ENCODE measurements at regions not wholly inside any gene's neighbourhood (a gene's known extent, or its start where the extent isn't known, plus 50 kb on each side); places are given as distances from the start of the nearest gene placed in this dataset.
"Not testable (repeated sequence)": the region's sequence is repeated elsewhere in the genome, so short reads cannot be mapped to it uniquely, and the experiment has no call there.

DNA sequence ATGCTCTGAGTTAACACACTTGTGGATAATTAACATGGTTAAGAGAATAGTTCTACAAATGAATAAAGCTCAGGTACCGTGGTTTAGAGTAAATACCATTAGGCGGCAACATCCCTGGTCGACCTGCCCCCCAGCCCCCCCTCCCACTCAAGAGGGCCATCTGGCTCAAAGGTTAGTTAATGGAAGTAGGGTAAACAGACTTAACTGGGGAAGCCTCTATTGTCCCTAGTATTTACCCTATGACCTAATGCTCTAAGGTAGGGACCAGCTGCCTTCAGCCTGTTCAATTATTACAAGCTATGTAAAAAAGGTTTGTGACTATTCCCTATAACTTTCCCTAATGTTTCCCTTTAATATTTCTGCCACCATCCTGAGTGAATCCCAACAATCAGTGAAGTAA, 711.4 kb upstream of the HS3ST5 start:
- not testable (repeated sequence) for H3K9me3 Mint-ChIP-seq; DNase-seq; H3K4me1 Mint-ChIP-seq (ENCODE audit: low read depth); H3K36me3 Mint-ChIP-seq (ENCODE audit: insufficient read depth); H3K27me3 Mint-ChIP-seq (ENCODE audit: low read depth); ATAC-seq; H3K4me3 Mint-ChIP-seq

DNA sequence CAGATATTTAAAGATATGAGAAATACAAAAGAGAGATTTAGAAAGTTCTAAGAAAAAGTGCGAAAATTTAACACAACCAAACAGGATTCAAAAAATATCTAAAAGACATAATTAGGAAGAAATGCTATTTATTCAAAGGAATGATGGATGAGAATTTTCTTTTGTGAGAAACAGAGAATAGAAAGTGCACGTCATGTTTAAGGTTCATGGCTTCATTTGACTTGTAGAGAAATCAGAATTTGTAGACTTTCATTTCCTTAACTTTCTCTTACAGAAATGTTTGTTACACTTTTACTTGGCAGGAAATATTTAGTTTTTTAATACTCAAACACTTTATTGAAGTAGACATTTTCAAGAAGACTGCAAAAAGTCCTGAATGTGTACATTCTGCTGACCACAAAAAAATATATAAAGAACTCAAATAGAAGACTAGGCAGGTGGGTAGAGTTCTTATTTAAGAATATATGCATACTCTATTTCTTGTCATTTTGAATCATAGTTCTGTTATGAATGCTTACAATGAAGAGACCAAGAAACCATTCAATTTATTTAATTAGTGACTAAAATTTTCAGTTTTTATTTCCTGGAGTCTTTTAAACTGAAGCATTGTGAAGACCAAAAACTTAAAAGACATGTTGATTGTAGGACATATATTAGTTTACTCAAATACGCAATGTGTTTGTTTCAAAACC, 710.5 kb upstream of the HS3ST5 start:
- no peak overlapping the region for H3K4me3 Mint-ChIP-seq
- ATAC-seq (no peak), DNase-seq (no peak)
- H3K4me1 Mint-ChIP-seq (ENCODE audit: low read depth) = no peaks in the 10 kb centered on the region
- no peaks in the 10 kb centered on the region for H3K27me3 Mint-ChIP-seq (ENCODE audit: low read depth)
- H3K9me3 Mint-ChIP-seq = peaks cover 3% of the 10 kb centered on the region
- H3K36me3 Mint-ChIP-seq (ENCODE audit: insufficient read depth) = no peaks in the 10 kb centered on the region

DNA sequence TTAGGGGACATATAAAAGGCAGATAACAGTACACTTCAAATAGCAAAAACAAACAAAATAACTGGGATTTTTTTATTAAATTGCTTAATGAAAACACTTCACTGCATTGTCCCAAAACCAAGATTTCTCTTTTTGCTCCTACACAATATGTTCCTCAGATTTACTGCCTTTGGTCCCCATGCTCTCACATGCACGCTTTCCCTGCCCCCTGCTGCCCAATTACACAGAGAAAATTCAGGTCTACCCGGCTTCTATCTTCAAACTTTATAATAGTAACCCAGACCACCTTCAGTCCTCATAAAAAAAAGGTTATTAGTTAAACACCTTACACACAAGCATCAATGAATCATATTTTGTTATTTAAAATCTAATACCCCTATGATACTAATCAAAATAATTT, 673.8 kb upstream of the HS3ST5 start:
- no peaks in the 10 kb centered on the region for H3K27me3 Mint-ChIP-seq (ENCODE audit: low read depth)

DNA sequence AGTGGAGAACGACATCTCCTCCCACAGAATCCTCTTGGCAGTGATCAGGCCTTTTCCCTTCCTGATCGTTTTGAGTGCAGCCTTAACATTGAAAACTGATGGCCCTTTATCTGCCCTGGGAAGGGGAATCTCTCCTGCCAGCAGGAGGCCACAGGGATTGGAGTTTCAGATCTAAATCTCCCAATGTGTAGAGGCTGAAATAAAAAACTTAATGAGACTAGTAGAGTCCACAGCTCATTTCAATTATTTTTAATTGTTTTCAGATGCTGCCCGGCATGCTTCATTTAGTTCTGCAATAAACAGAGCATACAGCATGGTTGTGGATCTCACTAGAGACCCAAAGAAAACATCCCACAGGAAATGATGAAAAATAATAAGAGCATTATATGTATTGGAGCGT, 662.2 kb upstream of the HS3ST5 start:
- ATAC-seq (no peak), DNase-seq (no peak)
- Mint-ChIP-seq H3K9me3 (no peaks in the 10 kb centered on the region), H3K27me3 (ENCODE audit: low read depth) (no peaks in the 10 kb centered on the region), H3K4me1 (ENCODE audit: low read depth) (peaks cover 4% of the 10 kb centered on the region), H3K36me3 (ENCODE audit: insufficient read depth) (no peaks in the 10 kb centered on the region), H3K4me3 (no peak overlapping the region)

More for the DNA sequence above, 673.8 kb upstream of the HS3ST5 start:
- Mint-ChIP-seq H3K4me1 (ENCODE audit: low read depth) (no peaks in the 10 kb centered on the region), H3K4me3 (no peak overlapping the region), H3K36me3 (ENCODE audit: insufficient read depth) (no peaks in the 10 kb centered on the region), H3K9me3 (peaks cover 4% of the 10 kb centered on the region)
- DNase-seq = no peak
- ATAC-seq = no peak

DNA sequence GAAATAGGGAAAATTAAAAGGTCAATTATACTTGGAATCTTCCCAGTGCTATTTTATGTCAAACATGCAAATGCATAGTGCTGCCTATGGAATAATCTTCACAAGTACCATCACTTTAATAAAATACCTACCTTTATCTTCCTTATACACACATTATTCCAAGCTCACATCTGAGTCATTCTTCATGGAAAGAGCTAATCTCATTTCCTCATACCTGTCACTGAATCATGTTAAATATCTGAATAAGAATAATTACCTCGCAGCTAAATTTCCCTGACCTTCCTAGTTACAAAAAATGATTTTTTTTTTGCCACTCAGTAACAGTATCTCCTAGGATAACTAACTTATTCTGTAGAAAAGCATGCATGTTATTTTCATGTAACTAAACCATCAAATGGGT, 661.4 kb upstream of the HS3ST5 start:
- ATAC-seq (no peak), DNase-seq (no peak)
- Mint-ChIP-seq H3K4me3 (no peak overlapping the region), H3K9me3 (no peaks in the 10 kb centered on the region), H3K36me3 (ENCODE audit: insufficient read depth) (no peaks in the 10 kb centered on the region), H3K27me3 (ENCODE audit: low read depth) (no peaks in the 10 kb centered on the region), H3K4me1 (ENCODE audit: low read depth) (peaks cover 4% of the 10 kb centered on the region)

DNA sequence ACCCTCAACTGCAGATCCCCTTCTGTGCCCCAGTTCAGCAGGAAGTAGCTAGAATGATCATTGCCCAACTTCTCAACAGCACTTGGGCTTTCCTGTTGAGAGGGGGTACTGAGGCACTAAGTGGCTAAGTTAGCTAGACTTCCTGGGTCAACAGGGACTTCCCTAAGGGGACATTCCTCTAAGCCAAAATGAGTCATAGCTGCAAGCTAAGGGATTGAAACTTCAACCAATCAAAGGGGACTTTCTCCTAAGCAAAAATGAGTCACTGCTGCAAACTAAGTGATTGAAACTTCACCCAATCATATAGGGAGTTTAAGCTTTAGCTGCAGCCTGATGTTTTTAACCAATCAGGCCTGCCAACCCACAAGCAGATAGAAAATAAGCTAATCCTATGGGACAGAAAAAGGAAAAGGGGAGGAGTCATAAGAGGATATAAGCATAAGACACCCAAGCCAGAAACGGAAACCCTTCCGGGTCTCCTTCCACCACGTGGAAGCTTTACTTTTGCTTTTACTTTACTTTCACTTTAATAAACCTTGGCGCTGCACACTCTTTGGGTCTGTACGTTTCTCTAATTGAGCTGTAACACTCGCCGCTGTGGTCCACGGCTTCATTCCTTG, 659.0 kb upstream of the HS3ST5 start:
- H3K4me1 Mint-ChIP-seq (ENCODE audit: low read depth) = peaks cover 4% of the 10 kb centered on the region
- DNase-seq = no peak
- no peaks in the 10 kb centered on the region for H3K27me3 Mint-ChIP-seq (ENCODE audit: low read depth)
- H3K36me3 Mint-ChIP-seq (ENCODE audit: insufficient read depth) = no peaks in the 10 kb centered on the region
- H3K4me3 Mint-ChIP-seq = no peak overlapping the region
- ATAC-seq = no peak
- H3K9me3 Mint-ChIP-seq = no peaks in the 10 kb centered on the region

DNA sequence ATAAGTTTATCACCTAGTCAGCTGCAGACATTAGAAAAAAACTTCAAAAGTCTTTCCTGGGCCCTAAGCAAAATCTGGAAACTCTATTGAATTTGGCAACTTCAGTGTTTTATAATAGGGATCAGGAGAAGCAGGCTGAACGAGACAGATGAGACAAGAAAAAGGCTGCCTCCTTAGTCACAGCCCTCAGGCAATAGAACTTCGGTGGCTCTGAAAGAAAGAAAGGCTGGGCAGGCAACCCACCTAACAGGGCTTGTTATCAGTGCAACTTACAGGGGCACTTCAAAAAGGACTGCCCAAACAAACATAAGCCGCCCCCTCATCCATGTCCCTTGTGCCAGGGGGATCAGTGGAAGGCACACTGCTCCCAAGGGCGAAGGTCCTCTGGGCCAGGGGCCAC, 657.9 kb upstream of the HS3ST5 start:
- no peaks in the 10 kb centered on the region for H3K27me3 Mint-ChIP-seq (ENCODE audit: low read depth)
- no peak for ATAC-seq
- H3K4me3 Mint-ChIP-seq = no peak overlapping the region
- peaks cover 4% of the 10 kb centered on the region for H3K4me1 Mint-ChIP-seq (ENCODE audit: low read depth)
- no peaks in the 10 kb centered on the region for H3K36me3 Mint-ChIP-seq (ENCODE audit: insufficient read depth)
- DNase-seq = no peak
- H3K9me3 Mint-ChIP-seq = no peaks in the 10 kb centered on the region

DNA sequence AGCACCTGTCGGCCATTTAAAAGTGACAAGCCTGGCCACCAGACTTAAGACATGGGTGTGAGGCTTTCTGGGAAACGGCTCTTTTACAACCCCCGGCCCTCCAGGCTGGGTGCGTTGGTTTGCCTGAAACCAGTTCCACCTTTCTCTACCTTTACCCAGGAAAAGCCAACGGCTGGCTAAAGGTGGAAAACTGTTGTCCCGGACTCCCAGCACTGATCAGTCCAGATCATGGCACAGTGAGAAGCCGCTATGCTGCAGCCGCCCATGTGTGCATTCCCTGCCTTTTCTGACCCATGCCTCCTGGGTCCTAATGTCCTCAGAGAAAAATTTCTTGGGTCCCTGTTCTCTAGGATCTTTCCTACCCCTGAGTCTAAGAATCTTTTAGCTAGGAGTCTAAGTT, 655.7 kb upstream of the HS3ST5 start:
- Mint-ChIP-seq H3K36me3 (ENCODE audit: insufficient read depth) (no peaks in the 10 kb centered on the region), H3K4me3 (no peak overlapping the region), H3K9me3 (no peaks in the 10 kb centered on the region), H3K27me3 (ENCODE audit: low read depth) (no peaks in the 10 kb centered on the region), H3K4me1 (ENCODE audit: low read depth) (peaks cover 4% of the 10 kb centered on the region)
- no peak for DNase-seq
- no peak for ATAC-seq

DNA sequence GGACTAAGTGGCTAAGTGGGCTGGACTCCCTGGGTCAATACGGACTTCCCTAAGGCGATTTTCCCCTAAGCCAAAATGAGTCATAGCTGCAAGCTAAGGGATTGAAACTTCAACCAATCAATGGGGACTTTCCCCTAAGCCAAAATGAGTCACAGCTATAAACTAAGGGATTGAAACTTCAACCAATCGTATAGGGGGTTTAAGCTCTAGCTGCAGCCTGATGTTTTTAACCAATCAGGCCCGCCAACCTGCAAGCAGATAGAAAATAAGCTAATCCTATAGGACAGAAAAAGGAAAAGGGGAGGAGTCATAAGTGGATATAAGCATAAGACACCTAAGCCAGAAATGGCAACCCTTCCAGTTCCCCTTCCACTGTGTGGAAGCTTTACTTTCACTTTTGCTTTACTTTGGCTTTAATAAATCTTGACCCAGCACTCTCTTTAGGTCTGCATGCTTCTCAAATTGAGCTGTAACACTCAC, 655.0 kb upstream of the HS3ST5 start:
- no peak for DNase-seq
- H3K4me3 Mint-ChIP-seq = no peak overlapping the region
- H3K9me3 Mint-ChIP-seq = no peaks in the 10 kb centered on the region
- no peaks in the 10 kb centered on the region for H3K36me3 Mint-ChIP-seq (ENCODE audit: insufficient read depth)
- no peak for ATAC-seq
- no peaks in the 10 kb centered on the region for H3K27me3 Mint-ChIP-seq (ENCODE audit: low read depth)
- peaks cover 4% of the 10 kb centered on the region for H3K4me1 Mint-ChIP-seq (ENCODE audit: low read depth)

DNA sequence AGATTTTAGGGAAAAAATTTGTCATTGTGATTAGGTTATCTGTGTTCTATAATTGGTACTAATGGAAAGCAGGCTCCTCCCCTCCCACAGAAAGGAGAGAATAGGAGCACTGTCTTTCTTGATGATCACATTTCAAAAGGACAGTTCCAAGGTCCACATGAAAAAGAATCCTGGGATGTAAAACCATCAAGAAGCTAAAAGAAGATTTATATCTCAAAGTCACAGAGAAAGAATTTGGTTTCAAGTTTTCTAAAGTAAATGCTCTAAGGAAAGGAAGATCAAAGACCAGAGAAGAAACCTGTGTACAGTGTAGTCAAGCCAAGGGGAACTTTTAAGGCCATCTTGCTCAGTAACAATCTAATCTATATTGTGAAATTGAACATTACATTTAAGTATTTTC, 652.7 kb upstream of the HS3ST5 start:
- ATAC-seq (no peak), DNase-seq (no peak)
- Mint-ChIP-seq H3K4me3 (no peak overlapping the region), H3K27me3 (ENCODE audit: low read depth) (no peaks in the 10 kb centered on the region), H3K36me3 (ENCODE audit: insufficient read depth) (no peaks in the 10 kb centered on the region), H3K4me1 (ENCODE audit: low read depth) (no peaks in the 10 kb centered on the region), H3K9me3 (peaks cover under 1% of the 10 kb centered on the region)

DNA sequence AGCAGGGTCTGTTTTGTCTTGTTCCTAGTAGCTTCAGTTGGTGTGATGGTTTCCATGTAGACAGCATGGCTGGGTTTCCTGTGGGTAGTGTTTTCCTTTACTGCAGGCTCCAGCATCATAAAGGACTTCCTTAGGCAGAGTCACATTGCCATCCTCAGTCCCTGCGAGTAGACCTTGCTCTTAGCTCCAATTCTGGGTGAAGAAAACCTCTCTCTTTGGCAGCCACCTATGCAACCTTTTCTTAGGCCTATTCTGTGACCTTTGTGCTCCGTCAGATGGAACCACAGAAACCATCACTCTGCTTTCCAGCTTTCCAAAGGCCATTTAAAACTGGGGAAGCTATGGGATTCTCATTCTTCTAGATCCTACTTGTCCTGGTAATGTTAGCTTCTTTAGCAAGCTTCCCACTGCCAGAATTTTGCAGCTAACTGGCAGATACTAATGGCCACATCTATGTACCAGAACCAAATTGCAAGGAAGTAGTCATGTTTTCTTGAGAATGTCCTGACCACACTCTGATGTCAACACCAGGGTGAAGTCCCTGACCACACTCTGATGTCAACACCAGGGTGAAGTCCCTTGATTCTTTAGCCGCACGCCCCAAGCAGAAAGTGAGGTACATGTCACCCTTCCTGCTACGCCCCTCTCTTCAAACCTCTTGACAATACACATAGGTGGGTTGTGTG, 646.6 kb upstream of the HS3ST5 start:
- ATAC-seq (peak; percentile 28 to 72), DNase-seq (no peak)
- Mint-ChIP-seq H3K27me3 (ENCODE audit: low read depth) (no peaks in the 10 kb centered on the region), H3K4me3 (no peak overlapping the region), H3K36me3 (ENCODE audit: insufficient read depth) (no peaks in the 10 kb centered on the region), H3K4me1 (ENCODE audit: low read depth) (no peaks in the 10 kb centered on the region), H3K9me3 (peaks cover 3% of the 10 kb centered on the region)

DNA sequence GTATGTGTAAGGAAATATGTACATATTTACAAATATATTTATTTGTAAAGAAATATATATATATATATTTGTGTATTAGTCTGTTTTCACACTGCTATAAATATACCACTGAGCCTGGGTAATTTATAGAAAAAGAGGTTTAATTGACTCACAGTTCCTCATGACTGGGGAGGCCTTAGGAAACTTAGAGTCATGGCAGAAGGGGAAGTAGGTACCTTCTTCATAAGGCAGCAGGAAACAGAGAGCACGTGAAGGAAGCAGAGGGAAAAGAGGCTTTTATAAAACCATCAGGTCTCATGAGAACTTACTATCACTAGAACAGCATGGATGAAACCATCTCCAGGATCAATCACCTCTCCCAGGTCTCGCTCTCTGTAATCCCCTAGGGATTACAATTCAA, 644.5 kb upstream of the HS3ST5 start:
- ATAC-seq (no peak), DNase-seq (no peak)
- no peaks in the 10 kb centered on the region for H3K4me1 Mint-ChIP-seq (ENCODE audit: low read depth)
- peaks cover 3% of the 10 kb centered on the region for H3K9me3 Mint-ChIP-seq
- no peaks in the 10 kb centered on the region for H3K27me3 Mint-ChIP-seq (ENCODE audit: low read depth)
- no peak overlapping the region for H3K4me3 Mint-ChIP-seq
- no peaks in the 10 kb centered on the region for H3K36me3 Mint-ChIP-seq (ENCODE audit: insufficient read depth)

DNA sequence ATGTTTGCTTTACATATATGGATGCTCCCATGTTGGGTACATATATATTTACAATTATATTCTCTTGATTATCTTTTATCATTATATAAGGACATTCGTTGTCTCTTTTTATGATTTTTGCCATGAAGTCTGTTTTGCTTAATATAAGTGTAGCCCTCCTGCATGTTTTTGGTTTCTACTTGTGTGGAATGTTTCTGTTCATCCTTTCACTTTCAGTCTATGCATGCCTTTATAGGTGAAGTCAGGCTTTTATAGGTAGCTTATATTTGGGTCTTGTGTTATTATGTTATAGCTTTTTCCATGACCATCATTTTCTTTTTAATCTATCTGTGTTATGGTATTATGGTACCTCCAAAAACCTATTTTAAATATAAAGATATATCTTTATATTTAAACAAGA, 612.5 kb upstream of the HS3ST5 start:
- Mint-ChIP-seq H3K36me3 (ENCODE audit: insufficient read depth) (no peaks in the 10 kb centered on the region), H3K4me1 (ENCODE audit: low read depth) (no peaks in the 10 kb centered on the region), H3K4me3 (no peak overlapping the region), H3K9me3 (peaks cover 16% of the 10 kb centered on the region), H3K27me3 (ENCODE audit: low read depth) (no peaks in the 10 kb centered on the region)
- ATAC-seq (no peak), DNase-seq (no peak)

DNA sequence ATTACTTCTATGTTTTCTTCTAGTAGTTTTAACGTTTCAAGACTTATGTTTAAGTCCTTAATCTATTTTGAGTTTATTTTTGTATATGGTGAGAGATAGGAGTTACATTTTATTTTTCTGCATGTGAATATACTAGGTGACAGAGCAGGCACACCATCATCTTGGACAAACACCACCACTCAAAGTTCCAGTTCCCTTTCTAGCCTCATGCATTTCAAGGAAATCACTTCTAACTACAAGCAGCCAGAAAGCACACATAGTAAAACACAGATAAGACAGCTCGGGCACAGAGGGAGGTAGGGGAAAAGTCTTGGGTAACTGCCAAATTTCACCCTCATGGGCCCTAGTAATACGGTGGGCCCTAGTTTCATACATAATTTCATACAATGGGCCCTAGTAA, 609.4 kb upstream of the HS3ST5 start:
- no peaks in the 10 kb centered on the region for H3K4me1 Mint-ChIP-seq (ENCODE audit: low read depth)
- DNase-seq (no peak), ATAC-seq (no peak)
- peaks cover 15% of the 10 kb centered on the region for H3K9me3 Mint-ChIP-seq
- H3K4me3 Mint-ChIP-seq = no peak overlapping the region
- H3K36me3 Mint-ChIP-seq (ENCODE audit: insufficient read depth) = no peaks in the 10 kb centered on the region
- no peaks in the 10 kb centered on the region for H3K27me3 Mint-ChIP-seq (ENCODE audit: low read depth)

DNA sequence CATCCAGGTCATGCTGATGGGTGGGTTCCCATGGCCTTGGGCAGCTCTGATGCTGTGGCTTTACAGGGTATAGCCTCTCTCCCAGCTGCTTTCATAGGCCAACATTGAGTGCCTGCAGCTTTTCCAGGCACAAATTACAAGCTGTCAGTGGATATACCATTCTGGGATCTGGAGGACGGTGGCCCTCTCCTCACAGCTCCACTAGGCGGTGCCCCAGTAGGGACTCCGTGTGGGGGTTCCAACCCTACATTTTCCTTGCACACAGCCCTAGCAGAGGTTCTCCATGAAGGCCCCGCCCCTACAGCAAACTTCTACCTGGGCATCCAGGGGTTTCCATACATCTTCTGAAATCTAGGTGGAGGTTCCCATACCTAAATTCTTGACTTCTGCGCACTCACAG, 602.6 kb upstream of the HS3ST5 start:
- Mint-ChIP-seq H3K9me3 (peaks cover 23% of the 10 kb centered on the region), H3K36me3 (ENCODE audit: insufficient read depth) (no peaks in the 10 kb centered on the region), H3K4me3 (no peak overlapping the region), H3K4me1 (ENCODE audit: low read depth) (no peaks in the 10 kb centered on the region), H3K27me3 (ENCODE audit: low read depth) (no peaks in the 10 kb centered on the region)
- DNase-seq (no peak), ATAC-seq (no peak)
